HG03095 (cell line): ENCODE measurements at regions not wholly inside any gene's neighbourhood (a gene's known extent, or its start where the extent isn't known, plus 50 kb on each side); places are given as distances from the start of the nearest gene placed in this dataset.
A peak's percentile ranks its signal among the peaks of the same experiment; 100 is the strongest.

Source experiments
- ATAC-seq: cut with Tn5 transposase; IDR thresholded peaks from one replicate; pipeline ENCODE4 v1.9.1; 2021; ENCODE audit warnings: moderate library complexity; ENCODE audit not compliant: unreplicated experiment

- no peak for ATAC-seq
These were observed 109.2 kb upstream of the RUNX3 start for GRCh38 chr1:25039229-25039628.

- ATAC-seq = no peak
These were observed 108.6 kb upstream of the RUNX3 start for GRCh38 chr1:25038699-25039098.

GRCh38 chr1:25037174-25038074 lies 107.3 kb upstream of the RUNX3 start:
- no peak for ATAC-seq

DNA sequence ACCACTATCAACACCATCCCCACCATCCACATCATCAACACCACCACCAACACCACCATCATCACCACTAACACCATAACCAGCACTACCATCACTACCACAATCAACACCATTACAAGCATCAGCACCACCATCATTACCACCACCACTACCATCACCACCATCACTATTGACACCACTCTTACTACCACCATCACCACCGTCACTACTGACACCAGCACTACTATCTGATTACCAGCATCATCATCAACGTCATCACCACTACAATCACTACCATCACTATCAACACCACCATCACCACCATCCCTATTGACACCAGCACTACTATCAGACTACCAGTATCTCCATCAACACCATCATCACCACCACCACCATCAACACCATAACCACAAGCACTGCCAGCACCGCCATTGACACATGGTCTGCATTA lies 106.1 kb upstream of the RUNX3 start:
- ATAC-seq = no peak

- no peak for ATAC-seq
These were observed 105.5 kb upstream of the RUNX3 start for GRCh38 chr1:25035523-25036116.

DNA sequence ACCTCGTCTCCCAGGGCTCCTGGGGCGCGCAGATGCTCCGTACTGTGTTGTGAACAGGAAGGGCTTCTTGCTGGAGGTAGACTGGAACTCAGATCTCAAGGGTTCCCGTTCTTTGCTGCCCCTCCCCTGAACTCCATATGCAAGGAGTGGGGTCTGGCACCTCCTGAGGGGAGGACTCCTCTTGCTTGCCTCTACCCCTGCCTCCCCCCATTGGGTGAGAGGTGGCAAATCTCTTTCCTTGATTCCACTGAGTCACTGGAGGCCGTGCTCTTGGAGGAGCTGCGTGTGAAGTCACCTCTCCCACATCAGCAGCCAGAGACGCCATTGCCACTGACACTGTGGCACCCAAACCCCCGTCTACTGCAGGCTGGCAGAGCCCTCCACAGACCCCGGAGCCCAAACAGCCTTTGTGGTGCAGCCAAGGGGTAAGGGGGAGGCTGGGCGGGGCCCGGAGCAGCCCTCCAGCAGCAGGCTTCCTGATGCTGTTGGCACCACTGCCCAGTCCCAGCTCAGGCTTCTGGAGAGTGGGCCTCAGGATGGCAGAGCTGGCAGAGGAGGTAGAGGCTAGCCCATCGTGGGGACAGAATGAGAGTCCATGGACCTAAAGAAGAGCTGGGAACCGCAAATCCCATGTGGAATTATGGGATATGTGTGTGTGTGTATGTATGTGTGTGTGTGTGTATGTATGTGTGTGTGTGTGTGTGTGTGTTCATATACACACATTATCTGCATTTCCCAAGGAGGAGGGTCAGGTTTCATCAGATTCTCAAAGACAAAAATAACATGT lies 104.9 kb upstream of the RUNX3 start:
- ATAC-seq = no peak

DNA sequence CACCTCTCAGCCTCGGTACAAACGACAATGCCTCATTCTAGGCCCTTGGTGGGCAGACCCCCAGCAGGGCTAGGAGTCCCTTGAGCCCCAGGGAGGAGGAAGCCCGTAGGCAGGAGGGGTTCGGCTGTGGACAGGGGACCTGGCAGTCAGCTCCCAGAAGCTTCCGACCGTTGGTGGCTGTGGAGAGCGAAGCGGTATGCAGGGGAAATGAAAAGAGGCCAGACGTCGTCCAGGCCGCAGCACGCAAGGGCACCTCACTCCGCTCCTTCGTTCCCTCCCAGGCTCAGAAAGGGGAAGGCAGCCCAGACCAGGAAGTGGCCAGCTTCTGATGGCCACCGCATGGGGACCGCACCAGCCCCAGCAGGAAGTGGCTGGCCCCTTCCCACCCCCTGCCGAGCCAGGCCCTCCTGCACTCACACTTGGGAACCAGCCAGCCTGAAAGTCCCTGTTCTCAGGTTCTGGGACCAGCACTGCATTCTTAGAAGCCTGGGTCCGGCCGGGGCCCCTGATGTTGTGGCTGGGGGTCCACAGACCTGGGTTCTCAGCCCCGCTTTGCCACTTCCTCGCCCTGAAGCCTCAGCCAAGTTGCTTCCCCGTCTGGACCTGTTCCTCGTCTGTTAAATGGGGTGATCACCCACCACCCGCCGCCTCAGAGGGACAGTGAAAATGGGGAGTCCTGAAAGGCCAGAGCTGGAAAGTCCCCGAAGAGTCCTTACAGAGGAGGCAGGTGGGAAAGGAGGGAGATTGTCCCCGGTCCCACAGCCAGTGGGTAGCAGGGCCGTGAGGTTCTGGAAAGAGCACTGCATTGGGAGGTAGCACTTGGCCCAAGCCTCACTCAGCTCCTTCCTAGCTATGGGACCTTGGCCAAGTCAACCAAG lies 104.0 kb upstream of the RUNX3 start:
- no peak for ATAC-seq

GRCh38 chr1:25033030-25033827 lies 103.2 kb upstream of the RUNX3 start:
- no peak for ATAC-seq

DNA sequence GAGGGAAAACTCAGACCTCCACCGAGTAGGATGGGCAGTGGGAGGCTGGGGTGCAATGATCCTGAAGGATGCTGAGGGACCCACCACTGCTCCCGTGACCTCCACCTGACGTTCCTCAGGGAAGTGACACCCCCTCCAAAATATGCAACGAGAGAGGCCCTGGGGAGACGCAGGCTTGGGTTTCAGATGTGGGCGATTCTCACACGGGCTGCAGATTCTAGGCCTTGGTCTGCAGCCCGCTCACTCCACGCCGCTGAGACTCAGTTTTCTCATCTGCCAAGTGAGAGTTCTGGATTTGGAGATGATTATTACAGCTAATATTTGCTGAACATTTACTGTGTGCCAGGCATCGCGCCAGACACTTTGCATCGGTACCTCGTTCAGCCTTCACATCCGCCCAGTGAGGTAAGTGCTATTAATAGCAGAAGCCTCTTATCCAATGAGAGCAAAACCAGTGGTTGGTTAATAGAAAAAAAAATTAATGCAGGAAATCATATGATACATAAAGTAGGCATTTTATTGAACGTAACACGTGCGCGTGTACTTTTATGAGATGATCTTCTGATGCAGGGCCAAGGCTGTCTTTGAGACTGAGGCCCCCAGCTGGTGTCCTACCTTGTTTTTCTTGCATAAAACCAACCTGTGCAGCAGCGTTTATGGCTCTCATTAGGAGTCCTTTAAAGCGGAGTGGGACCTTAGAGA lies 102.0 kb upstream of the RUNX3 start:
- ATAC-seq = no peak

- no peak for ATAC-seq
These were observed 101.5 kb upstream of the RUNX3 start for GRCh38 chr1:25031601-25031965.

GRCh38 chr1:25030674-25031589 lies 100.9 kb upstream of the RUNX3 start:
- ATAC-seq = peak; percentile 36

GRCh38 chr1:25030012-25030411 lies 99.9 kb upstream of the RUNX3 start:
- no peak for ATAC-seq

DNA sequence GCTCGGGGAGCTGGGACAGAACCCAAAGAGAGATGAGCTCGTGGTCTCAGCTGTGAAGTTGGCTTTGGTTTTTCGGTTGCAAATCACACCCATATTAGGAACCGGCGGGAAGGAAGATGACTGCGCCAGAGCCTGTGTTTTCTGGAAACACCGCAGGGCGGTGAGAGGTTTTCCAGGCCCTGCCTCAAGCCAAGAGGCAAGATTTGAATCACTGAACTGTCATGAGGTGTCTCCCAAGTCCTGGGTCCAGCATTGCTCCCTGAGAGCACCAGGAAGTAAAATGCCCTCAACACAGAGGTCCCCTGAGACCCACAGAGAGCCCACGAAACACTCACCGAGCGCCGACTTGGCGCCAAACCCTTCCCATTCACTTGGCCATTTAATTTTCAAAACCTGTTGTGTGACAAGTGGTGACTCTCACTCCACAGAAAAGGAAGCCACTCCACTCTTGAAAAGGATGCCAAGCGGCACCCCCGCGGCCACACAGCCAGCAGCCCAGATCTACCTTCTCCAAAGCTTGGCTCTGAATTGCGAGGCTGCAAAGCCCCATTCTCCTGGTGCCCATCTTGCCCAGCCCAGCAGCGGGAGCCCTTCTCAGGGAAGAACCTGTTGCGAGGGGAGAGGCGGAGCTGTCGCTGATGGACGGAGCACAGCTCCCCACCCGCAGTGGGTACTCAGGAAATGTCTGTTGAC lies 99.0 kb upstream of the RUNX3 start:
- ATAC-seq = no peak

DNA sequence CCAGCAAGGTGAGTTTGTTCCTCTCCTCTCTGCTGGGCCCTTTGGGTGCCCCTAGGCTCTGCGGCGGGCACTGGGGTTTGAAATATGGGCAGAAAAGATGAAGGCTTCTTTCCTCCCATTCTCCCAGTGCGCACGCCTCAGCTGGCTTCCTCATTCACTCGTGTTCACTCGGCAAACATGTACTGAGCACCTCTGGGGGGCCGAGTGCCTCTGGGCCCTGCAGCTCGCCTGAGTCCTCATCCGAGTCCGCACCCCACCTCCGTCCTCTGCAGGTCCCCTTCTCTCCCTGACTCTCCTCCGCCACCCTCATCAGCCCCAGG lies 98.5 kb upstream of the RUNX3 start:
- ATAC-seq = no peak

DNA sequence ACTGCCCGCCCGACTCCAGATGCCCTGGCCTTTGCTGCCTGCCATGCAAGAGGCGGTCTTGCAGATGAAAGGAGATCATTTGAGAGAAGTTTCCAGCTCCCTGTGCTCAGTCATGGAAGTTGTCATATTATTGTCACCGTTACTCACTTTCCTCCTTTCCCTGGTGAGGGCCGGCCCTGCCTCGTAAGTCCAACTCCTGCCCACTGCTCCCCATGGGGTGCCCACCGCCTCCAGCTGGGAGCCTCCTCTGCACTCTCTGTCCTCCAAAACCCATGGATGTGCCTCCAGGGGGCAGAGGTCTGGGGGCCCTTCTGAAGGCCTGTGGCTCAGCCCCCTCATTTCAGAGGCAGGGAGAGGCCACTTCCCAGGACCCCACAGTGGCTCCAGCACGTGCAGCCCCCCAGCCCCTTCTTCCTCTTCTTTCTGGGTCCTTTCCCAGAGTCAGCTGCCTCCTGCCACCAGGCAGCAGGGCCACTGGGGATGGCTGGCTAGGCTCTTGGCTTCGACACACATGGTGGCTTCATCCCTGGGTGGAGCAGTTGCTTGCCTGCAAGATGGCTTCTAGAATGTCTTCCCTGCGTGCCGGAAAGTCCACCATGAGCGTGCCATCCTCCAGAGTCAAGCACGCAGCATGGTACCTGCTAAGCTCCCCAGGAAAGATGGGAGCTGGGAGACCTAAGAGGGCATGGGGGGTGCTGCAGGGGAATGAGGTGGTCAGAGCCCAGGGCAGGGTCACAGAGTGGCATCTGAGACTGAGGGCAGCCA lies 97.9 kb upstream of the RUNX3 start:
- no peak for ATAC-seq

DNA sequence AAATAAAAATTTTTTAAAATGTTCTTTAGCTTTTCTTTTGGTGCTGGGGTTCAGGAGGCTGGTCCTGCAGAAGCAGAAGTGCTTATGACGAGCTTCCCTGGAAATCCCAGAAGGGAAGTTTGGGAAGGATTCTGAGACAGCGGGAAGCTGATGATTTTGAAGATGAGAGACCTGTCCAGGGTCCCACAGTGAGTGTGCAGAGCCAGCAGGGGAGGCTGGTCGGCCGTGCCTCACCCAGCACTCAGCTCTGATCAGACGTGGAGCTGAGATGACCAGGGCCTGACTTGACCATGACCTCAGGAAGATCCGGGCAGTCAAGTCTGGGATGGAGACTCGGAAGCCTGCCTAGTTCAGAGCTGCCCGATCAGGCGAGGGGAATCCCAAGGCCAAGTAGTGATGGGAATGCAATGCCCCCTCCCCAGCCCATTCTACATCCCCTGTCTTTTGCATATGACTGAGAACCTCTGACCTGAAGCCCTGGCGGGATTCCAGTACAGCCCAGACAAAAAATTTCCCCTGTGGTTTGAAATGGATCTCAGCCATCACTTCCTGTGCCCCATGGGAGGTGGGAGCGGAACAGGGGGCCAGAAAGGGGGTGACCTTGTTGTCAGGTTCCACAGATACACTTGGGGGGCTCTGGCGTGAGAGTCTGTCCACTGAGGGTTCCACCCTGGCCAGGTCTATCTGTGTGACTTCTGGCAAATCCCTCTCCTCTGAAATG lies 96.8 kb upstream of the RUNX3 start:
- ATAC-seq = no peak

DNA sequence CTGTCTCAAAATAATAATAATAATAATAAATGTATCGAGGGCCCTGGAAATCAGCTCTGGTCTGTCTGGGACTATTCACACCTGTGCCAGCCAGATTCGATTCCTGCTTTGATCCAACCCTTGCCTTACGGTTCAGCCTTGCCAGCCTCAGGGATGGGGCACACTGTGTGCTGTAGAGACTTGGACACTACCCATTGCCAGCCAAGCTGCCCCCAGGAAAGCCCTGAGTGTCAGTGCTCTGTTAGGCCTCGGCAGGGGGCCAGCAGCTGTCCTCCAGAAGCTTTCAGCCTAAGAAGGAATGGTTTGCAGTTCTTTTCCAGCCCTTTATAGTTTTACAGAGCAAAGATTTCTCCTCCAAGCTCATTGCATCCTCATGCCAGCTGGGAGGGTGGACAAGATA lies 96.2 kb upstream of the RUNX3 start:
- ATAC-seq = no peak
